Fibroblast of skin of right biceps (primary cell): ENCODE measurements at regions not wholly inside any gene's neighbourhood (a gene's known extent, or its start where the extent isn't known, plus 50 kb on each side); places are given as distances from the start of the nearest gene placed in this dataset.
"Not testable (repeated sequence)": the region's sequence is repeated elsewhere in the genome, so short reads cannot be mapped to it uniquely, and the experiment has no call there.

ENCODE experiments used
- DNase-seq: peaks from one replicate; pipeline ENCODE4 v3.0.0-alpha.2; 2013

DNA sequence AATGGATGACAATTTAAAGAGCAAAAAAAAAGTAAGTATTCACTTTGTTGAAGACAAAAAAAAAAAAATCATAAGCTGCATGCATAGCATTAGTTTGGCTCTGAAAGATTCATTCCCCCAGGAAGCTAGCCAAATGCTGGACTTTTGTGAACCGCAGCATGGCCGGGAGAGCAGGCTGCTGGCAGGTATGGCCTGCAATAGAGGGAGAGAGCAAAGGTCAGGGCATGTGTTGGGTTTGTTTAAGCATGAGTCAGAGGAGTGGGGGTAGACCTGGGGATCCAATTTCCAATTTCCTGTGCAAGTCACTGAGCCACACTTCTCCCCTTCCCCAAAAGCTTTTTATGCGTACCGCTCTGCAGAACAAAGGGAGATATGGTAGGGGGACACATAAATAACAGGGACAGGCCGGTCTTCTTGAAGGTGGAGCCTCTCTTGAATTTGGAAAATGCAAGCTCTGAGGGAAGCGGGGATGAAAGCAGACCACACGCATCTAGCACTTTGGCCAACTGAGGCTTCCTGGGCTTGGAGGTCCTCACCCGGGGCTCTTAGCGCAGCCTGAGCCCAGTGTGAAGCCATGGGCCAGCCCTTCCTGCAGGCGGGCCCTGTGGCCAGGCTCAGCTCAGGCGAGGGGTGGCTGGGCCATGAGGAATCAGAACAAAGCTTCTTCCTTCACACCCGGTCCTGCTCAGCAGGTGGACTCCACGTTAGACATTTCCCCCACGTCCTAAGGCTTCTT is 171.1 kb downstream of the TOMM20 start:
- DNase-seq: peak; percentile 80

DNA sequence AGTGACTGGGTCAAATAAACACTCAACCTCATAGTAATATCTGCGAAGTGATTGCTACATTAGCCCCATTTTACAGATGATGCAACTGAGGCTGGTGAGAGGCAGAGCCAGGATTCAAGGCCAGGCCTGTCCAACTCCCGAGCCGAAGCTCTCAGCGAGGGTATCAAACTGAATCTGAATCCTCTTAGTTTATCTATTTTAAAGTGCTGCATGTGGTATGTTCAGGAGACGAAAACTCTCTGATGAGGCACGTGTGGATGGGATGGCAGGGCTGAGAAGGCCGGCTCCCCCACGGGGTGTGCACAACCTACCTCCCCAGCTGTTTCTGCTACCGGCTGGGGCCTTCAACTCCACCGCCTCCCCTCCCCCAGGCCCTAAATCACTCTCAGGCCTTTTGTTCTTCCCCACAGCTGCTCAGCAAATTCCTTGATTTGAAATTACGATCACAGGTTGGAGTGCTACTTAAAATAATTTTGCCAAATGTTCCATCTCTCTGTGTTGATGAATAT is 171.8 kb downstream of the TOMM20 start:
- no peak for DNase-seq

DNA sequence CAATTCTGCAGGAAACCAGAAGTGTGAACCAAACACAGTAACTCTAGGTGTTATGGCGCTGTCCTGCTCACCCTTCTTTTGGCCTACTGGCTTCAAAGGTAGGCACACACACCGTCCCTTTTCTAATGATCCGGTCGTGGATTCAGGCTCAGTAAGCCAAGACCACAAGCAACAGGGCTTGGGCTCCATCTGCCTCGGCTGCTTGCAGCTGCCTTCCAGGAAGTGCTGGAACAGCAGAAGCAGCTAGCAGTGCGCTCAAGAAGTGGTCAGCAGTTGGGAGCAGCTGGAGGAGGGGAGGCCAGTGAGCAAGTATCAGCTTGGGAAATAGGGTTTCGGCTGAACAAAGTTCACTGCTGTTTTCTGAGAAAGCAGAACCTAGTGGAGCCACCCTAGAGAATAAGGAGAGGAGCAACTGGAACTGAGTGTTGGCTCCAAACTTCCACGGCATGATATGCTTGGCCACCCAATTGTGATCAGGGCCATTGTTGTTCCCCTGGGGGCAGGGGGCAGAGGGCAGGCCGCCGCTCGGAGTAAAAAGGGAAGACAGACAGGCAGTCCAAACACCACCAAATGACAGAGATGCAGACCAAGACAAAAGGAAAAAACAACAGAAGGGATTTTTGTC is 173.4 kb downstream of the TOMM20 start:
- no peak for DNase-seq

DNA sequence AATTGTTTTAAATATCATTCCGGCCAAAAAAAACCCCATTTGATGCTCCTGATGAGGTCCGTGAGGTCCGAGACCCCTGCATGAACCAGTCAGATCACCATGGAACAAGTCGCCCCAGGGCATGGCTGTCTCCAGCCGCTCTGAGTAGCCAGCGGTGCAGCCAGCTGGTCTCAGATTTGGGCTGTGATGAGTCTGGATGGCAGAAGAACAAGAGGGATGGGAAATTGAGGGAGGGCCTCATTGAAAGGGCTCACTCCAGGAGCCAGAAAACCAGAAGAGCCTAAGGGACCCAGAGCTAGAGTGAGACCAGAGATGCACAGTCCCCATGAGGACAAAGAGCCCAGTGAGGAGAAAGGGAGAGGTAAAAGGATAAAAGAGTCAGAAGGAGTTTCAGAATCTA is 174.0 kb downstream of the TOMM20 start:
- DNase-seq: no peak

DNA sequence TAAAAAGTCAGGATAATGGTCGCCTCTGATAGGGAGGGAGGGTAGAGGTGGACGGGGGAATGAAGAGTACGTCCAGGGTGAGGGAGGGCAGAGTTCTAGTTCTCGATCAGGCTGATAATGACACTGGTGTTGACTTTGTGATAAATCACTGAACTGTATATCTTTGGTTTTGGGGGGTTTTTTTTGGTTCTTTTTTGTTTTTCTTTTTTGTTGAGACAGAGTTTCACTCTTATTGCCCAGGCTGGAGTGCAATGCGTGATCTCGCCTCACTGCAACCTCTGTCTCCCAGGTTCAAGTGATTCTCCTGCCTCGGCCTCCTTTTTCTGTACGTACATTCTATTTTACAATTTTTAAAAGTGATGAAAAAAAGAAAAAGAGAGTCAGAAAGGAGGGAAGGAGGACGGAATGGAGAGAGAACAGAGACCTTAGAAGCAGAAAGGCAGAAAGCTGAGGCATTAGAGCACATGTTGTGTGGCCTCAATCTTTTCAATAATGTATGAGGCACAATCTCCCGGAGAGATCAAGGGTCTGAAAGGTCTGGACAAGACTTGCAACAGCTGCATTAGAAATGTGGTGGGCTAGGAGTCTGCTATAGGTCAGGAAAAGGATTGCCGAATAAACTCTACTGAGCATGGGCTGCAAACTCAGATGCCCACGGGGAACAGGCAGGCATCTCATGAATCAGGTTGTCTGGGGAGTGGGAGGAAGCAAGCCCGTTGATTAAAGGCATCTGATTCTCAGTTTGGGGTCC is 174.8 kb downstream of the TOMM20 start:
- no peak for DNase-seq

DNA sequence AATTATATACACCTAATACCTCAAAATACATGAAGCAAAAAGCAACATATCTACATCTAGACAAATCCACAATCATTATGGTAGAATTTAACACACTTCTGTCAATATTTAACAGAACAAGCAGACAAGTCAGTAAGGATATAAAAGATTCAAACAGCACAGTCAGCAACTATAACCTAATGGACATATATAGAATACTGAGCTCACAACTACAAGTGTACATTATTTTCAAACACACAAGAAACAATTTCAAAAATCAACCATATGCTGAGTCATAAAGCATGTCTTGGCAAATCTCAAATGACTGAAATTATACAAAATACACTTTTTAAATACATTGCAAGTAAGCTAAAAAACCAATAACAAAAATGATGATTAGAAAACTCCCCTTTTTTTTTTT is 178.0 kb downstream of the TOMM20 start:
- no peak for DNase-seq

DNA sequence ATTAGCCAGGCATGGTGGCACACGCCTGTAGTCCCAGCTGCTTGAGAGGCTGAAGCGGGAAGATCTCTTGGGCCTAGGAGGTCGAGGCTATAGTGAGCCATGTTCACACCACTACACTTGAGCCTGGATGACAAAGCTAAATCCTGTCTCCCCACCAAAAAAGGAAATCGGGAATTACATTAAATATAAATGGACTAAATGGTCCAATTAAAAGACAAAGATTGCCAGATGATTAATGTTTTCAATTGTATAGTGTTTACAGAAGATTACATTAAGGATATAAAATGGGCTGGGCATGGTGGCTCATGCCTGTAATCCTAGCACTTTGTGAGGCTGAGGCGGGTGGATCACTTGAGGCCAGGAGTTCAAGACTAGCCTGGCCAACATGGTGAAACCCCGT is 179.1 kb downstream of the TOMM20 start:
- not testable (repeated sequence) for DNase-seq

DNA sequence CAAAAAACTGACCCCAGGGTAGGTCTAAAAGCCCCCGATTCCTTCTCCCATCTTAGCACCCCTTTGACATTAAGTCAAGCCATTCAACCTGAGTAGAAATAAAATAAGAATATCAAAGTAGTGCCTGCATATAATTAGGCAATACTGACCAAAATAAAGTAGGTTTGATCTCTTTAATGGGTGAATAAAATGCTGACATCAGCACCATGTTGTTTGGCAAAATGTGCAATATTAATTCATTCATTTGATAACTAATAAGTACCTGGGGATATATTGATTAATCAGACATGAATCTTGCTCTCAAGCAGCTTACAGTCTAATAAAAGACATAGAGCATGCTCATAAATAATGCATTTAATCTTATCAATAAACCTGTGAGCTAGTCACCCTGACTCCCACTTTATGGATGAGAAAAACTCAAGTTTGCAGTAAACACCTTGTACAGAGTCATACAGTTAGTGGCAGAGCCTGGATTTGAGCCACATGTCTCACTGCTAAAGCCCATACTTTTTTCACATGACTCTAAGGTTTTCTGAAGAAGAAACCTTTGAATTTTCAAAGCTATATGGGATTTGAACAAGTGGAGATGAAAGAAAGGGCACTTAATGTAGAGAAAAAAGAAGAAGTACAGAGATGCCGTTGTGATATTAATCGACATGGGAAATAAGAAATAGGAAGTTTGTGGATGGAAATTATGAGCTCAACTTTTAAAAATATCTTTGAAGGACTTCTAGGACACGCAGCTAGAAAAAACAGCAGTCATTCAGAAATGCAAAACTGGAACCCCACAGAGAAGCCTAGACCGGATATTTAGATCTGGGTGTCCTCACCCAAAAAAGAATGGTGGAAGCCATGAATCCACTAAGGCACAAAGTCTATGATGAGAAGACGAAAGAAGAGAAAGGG is 183.9 kb downstream of the TOMM20 start:
- DNase-seq: no peak

DNA sequence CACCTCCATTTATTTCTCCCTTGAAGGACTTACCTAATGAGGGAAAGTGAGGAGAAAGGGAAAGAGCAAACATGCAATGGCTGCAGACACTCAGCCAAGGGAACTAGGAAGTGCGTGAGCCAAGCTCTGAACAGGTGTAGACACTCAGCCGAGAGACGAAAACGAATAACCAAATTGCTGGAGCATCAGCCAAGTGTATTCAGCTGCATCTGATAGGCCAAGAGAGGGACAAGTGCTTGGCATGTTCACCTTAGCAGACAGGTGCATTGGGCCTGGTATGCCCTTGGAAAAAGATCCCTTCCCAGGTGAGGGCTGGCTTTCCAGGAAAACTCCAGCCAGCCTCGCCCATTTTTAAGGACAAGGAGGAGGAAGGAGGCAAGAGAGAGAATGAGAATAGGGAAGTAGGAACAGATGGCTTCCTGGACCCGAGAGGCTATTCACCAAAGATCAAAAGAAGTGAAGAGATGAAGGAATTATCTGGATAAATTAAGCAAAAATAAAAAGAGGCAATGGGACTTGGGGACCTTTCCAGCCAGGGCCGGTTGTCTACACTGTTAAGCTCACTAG is 184.7 kb downstream of the TOMM20 start:
- no peak for DNase-seq

DNA sequence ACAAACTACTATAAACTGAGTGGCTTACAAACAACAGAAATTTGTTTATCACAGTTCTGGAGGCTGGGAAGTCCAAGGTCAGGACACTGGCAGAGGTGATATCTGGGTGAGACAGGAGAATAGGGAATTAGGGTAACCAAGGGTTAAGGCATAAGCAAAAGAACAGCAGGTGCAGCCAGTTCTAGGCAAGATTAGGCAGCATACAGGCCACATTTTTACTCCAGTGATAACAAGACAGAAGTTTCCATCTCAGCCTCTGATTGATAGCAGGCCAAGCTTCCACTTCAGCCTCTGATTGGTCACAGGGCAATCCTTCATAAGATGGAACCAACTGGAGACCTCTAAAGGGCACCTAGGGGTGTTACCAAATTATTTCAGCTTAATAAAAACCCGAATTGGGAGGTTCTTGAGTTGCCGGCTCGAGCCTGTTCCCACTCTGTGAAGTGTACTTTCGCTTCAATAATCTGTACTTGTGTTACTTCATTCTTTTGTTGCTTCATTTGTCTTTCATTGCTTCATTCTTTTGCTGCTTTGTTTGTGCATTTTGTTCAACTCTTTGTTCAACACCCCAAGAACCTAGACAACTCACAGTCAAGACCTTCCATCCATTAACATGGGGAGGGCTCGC is 185.6 kb downstream of the TOMM20 start:
- no peak for DNase-seq

DNA sequence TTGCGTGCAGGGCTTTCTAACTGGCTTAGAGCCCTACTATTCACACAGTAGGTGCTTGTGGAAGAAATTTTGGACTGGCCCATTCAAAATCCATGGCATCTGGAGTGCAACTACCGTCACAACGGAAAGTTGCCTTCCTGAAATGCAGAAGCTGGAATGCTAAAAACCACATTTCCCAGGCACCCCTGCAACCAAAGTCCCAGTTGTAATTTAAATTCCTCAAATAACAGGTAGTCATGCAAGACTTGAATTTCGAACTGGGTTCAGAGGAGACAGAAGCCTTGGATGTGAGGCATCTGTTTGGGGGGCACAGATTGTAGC is 186.7 kb downstream of the TOMM20 start:
- peak; percentile 63 for DNase-seq

DNA sequence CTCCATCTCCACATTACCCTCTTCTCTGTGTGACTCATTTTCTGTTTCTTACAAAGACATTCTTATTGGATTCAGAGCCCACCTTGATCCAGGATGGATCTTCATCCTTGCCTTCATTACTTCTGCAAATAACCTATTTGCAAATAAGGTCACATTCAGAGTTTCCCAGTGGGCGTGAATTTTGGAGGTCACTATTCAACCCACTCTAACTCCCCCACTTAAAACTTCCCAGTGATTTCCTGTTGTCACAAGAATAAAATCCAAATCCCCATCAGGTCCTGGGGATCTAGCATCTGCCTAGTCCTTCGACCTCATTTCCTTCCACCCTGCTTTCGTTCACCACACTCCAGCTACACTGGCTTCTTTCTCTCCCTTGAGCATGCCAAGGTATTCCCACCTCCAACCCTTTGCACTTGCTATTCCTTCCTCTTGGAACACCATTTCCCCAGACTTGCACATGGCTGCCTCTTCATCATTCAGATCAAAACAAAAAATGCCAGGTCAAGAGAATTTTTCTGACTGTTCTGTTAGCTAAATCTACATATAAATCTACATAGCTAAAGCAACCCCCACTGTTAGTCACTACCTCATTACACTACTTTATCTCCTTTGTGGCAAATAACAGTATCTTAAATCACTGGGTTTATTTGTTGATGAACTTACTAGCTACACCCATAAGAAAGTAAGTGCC is 187.2 kb downstream of the TOMM20 start:
- DNase-seq: peak; percentile 58

DNA sequence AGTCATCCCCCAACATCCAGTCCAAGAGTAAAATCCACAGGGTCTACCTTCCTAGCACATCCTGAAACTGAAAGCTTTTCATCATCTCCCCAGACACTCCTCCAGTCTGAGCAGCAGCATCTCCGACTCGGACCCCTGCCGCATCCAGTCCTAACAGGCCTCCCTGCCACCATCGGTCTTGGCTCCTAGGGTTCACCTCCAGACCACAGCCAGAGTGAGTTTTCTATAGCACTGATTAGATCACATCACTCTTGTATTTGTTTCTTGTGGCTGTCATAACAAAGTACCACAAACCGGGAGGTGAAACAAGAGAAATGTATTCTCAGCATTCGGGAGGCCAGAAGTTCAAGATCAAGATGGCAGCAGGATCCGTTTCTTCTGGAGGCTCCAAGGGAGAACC is 187.8 kb downstream of the TOMM20 start:
- no peak for DNase-seq

DNA sequence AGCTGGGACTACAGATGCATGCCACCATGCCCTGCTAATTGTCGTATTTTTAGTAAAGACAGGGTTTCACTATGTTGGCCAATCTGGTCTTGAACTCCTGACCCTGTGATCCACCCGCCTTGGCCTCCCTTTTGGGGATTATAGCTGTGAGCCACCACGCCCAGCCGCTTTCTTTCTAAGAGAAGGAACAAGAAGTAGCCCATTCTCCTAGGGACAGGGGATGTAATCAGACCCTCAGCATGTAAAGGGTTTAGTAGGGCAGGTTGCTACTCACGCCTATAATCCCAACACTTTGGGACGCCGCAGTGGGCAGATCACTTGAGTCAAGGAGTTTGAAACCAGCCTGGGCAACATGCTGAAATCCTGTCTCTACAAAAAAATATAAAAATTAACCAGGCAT is 189.7 kb downstream of the TOMM20 start:
- no peak for DNase-seq

DNA sequence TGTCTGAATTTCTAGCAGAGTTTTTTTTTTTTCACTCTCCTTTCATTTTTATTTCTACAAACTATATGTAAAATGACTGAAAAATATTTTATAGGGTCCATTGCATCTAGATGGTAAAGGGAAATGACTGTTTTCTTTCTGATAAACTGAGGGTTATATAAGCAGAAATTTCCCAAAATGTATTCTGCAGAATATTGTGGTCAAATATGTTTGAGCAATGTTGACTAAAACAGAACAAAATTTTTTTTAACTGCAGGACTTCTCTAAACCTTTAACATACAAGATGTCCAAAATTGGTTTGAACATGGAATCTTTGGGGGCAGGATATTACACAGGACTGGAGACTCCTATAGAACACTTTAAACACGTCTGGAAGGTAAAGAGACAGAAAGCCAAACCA is 190.5 kb downstream of the TOMM20 start:
- DNase-seq: no peak

DNA sequence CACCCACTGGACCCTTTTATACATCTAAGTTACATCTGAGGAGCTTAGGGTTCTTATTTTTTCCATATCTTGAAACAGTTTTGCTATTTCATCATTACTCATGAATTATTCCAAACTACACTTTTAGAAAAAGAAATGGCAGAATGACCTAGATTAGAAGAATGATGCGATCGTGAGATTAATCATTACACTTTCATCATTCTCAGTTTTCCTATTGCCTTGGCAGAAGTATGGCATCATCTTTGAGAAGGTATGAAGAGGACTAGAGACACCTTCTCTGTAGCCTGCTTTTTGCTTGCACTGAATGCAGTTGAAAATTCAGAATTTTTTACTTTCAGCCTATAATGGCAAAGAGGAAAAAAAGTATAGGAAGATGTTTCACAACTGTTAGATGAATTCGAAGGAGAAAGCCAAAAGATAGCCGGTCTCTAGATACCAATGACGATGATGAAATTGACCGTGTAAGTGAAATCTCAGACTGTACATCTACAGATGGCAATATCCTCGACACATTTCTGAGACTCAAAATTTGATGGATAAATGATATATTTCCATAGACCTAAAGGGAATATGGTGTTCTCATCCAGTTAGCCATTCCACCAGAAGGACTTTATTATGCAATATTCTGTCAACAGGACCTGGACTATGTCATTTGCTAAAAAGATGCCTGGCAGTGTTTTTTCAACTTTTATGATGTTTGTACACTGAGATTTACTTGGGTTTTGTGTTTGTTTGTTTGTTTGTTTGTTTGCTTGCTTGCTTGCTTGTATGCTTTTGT is 191.8 kb downstream of the TOMM20 start:
- DNase-seq: no peak

DNA sequence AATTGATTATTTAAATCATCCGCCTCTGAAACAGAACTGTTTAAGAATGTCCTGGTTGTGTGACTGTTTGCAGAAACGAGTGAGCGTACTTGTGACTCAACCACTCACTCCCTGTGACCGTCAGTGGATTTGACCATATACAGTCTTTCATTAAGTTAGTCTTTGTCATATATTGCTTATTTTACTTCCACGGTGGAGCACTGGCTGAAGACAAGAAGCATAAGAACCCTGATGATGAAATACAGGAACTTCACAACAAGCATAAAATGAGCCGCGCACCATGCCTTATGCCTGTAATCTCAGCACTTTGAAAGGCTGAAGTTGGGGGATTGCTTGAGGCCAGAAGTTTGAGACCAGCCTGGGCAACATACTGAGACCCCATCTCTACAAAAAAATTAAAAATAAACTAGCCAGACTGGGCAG is 194.0 kb downstream of the TOMM20 start:
- DNase-seq: peak; percentile 92

DNA sequence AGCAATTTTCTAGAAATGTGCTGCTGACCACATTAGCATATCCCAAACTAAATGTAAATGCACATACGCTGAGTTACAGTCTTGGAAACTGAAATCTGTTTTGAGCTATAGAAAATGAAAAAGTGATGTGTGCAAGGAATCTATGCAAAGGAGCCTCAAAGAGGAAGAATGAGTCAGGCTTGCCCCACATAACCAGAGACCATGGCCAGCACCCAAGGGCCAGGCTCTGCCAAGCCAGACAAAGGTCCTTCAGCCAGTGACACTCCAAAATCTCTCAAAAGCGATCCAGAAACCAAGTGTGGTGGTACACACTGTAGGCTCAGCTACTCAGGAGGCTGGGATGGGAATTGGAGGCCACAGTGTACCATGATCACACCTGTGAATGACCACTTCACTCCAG is 195.2 kb downstream of the TOMM20 start:
- peak; percentile 79 for DNase-seq

DNA sequence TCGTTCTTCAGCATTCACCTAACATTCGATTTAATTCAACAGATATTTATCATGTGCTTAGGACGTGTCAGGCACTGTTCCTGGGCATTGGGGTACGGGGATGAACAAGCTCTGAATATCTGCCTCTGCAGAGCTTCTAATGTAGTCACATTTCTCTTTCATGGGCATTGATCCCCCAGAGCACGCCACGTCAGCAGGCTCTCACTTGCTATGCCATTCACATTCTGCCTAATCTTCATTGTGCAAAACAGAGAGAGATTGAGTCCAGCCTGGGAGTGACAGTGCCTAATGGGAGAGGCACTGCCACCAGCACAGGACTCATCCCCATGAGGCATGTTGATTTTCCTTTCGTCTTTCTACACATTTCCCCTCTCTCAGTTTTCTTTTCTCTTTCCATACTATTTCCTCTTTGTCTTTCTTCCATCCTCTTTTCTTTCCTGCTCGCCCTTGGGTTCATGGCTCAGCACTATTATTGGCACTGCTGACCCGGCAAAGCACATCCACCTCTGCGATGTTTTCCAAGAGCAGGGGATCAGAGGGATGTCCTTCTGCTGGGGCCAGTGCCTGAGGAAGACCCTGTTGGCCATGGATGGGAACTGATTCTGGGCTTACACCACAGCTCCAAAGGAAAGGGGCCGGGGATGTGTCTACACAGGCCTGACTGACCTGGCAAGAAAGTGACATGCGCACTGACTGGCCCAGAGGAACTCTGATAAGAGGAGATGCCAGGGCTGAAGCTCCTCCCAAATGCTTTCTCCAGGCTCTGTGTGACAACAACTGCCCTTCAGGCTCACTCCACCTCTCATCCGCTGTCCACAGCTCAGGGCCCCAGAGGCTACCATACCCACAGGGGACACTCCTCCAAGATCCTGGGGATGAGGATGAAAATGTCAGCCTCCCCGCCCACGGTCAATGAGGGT is 195.9 kb downstream of the TOMM20 start:
- no peak for DNase-seq

DNA sequence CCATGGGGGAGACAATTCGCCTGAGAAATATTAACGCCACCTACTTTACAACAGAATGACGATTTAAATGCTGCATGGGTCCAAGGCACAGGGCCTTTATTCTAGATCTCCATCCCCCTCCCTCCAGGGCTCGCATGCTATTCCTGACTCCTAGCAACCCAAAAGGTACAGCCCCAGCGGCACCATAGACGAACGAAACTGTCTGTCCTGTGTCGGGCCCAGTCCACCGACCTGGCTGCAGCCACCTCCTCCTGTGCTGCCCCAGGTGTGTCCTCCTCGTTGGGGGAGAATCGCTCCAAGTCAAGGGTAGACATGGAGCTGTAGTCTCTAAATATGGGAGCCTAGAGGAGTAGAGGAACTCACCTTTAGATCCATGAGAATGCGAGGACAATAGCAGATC is 196.5 kb downstream of the TOMM20 start:
- DNase-seq: no peak
